SU-DHL-6 (cell line): ENCODE measurements at regions not wholly inside any gene's neighbourhood (a gene's known extent, or its start where the extent isn't known, plus 50 kb on each side); places are given as distances from the start of the nearest gene placed in this dataset.

ENCODE experiments used
- H2AFZ ChIP-seq: fragments of 200-600 bp; sonication (generic); 2 replicates; pipeline ENCODE4 v1.6.1; 2014; ENCODE audit warnings: low read depth, mild to moderate bottlenecking, moderate library complexity, mixed read lengths, antibody characterized with exemption, low read length; ENCODE audit not compliant: severe bottlenecking
- H3F3A ChIP-seq: fragments of 200-600 bp; shearing (Covaris generic); 2 replicates; pipeline ENCODE4 v1.6.0; 2016; ENCODE audit warnings: antibody characterized with exemption, mild to moderate bottlenecking; ENCODE audit not compliant: insufficient read depth
- H3K27ac ChIP-seq: fragments of 200-600 bp; sonication (generic); 2 replicates; pipeline ENCODE4 v1.5.1; 2016; ENCODE audit warnings: low read depth, mild to moderate bottlenecking, low read length, moderate library complexity, mixed read lengths
- H3K27me3 ChIP-seq: fragments of 200-600 bp; sonication (generic), shearing (Covaris generic); 2 replicates; pipeline ENCODE4 v1.6.0; 2014; ENCODE audit warnings: mild to moderate bottlenecking, low read length
- H3K36me3 ChIP-seq: fragments of 200-600 bp; sonication (generic); 2 replicates; pipeline ENCODE4 v1.6.1; 2014; ENCODE audit warnings: mild to moderate bottlenecking, low read length, mixed read lengths
- H3K4me2 ChIP-seq: fragments of 300-600, 200-600 bp; shearing (Covaris generic), sonication (generic); 2 replicates; pipeline ENCODE4 v1.6.0; 2014; ENCODE audit warnings: low read length, low read depth, mild to moderate bottlenecking; ENCODE audit not compliant: poor library complexity, severe bottlenecking
- H3K4me3 ChIP-seq: fragments of 200-600 bp; sonication (generic); 2 replicates; pipeline ENCODE4 v1.5.1; 2014; ENCODE audit warnings: antibody characterized with exemption, low read length, mild to moderate bottlenecking, mixed read lengths; ENCODE audit not compliant: insufficient read depth, poor library complexity, severe bottlenecking
- H3K79me2 ChIP-seq: fragments of 200-600 bp; sonication (generic); 2 replicates; pipeline ENCODE4 v1.6.1; 2014; ENCODE audit warnings: mild to moderate bottlenecking, low read length, moderate library complexity; ENCODE audit not compliant: insufficient read depth
- H3K9ac ChIP-seq: fragments of 200-600 bp; sonication (generic); 2 replicates; pipeline ENCODE4 v1.7.0; 2014; ENCODE audit warnings: mild to moderate bottlenecking, low read length
- H3K9me2 ChIP-seq: fragments of 200-600 bp; sonication (generic); replicated peaks from 2 replicates; pipeline ENCODE4 v1.6.1; 2014; ENCODE audit warnings: low read length; ENCODE audit not compliant: insufficient read depth
- H3K9me3 ChIP-seq: fragments of 200-600 bp; sonication (generic); 2 replicates; pipeline ENCODE4 v1.6.1; 2014; ENCODE audit warnings: low read length, mixed read lengths; ENCODE audit not compliant: insufficient read depth
- H4K20me1 ChIP-seq: fragments of 200-600 bp; sonication (generic); 2 replicates; pipeline ENCODE4 v1.6.1; 2014; ENCODE audit warnings: low read depth, mild to moderate bottlenecking, antibody characterized with exemption, low read length, moderate library complexity, mixed read lengths
- EZH2phosphoT487 ChIP-seq: fragments of 200-600 bp; sonication (generic), shearing (Covaris generic); conservative IDR thresholded peaks from 2 replicates; pipeline ENCODE4 v1.6.1; 2018; ENCODE audit warnings: mild to moderate bottlenecking, antibody characterized with exemption, low read length, moderate library complexity, mixed read lengths
- TF ChIP-seq, protein P1 (sequence below): fragments of 200-600 bp; sonication (generic); IDR thresholded peaks from one replicate; pipeline ENCODE4 v1.5.1; 2017; ENCODE audit warnings: antibody characterized with exemption, mild to moderate bottlenecking, low read length, moderate library complexity; ENCODE audit not compliant: insufficient read depth, poor library complexity, severe bottlenecking

DNA sequence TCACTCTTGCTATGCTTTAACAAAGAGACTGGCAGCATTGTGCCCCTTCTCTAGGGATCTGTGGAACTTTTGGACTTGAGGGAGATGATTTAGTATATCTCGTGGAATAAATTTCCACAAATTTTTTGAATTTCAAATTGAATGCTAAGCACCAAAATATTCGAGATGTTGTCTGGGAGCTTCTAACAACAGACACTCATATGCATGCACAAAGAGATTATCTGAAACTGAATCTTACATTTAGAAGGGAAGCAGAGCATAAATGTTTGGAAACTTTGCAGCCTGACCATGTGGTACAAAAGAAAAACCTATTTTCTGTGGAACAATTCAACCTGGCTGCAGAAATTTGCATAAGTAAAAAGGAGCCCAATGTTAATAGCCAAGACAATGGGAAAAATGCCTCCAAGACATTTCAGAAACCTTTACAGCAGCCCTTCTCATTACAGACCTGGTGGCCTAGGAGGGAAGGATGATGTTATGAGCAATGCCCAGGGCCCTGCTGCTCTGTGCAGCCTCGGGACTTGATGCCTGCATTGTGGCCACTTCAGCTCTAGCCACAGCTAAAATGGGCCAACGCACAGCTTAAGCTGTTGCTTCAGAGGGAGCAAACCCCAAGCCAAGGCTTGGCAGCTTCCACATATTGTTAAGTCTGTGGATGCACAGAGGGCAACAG, 285.8 kb upstream of the FAM174A start:
- Histone ChIP-seq H4K20me1 (no peaks in the 10 kb centered on the region), H3K9me2 (no peaks in the 10 kb centered on the region), H3K9me3 (no peaks in the 10 kb centered on the region), H3F3A (no peaks in the 10 kb centered on the region), H2AFZ (no peak overlapping the region), H3K27ac (no peak overlapping the region), H3K9ac (no peak overlapping the region), H3K36me3 (no peaks in the 10 kb centered on the region), H3K79me2 (no peaks in the 10 kb centered on the region), H3K4me3 (no peak overlapping the region), H3K4me2 (no peak overlapping the region), H3K27me3 (no peaks in the 10 kb centered on the region)
- TF ChIP-seq, protein P1, sequence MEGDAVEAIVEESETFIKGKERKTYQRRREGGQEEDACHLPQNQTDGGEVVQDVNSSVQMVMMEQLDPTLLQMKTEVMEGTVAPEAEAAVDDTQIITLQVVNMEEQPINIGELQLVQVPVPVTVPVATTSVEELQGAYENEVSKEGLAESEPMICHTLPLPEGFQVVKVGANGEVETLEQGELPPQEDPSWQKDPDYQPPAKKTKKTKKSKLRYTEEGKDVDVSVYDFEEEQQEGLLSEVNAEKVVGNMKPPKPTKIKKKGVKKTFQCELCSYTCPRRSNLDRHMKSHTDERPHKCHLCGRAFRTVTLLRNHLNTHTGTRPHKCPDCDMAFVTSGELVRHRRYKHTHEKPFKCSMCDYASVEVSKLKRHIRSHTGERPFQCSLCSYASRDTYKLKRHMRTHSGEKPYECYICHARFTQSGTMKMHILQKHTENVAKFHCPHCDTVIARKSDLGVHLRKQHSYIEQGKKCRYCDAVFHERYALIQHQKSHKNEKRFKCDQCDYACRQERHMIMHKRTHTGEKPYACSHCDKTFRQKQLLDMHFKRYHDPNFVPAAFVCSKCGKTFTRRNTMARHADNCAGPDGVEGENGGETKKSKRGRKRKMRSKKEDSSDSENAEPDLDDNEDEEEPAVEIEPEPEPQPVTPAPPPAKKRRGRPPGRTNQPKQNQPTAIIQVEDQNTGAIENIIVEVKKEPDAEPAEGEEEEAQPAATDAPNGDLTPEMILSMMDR, result no peak
- TF ChIP-seq EZH2phosphoT487, result no peak

DNA sequence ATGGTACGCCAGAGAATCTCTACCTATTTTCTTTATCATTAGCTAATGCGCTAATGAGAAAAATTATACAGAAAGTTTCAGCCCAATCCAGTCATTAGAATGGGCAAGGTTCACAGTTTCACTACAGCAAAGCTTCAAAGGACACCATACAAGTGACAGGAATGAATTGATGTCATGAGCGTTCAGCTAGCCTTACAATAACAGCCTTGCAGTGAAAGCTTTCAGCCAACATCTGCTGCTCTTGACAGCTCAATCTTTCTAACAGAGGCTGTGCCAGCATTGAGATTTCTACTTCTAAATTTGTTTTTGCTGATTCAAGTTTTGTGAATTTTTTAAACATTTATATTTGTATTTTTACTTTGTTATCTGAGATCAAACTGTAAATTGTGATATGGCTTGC, 302.4 kb upstream of the FAM174A start:
- Histone ChIP-seq H3K9me3 (no peaks in the 10 kb centered on the region), H3K27ac (no peak overlapping the region), H3K36me3 (no peaks in the 10 kb centered on the region), H3K79me2 (no peaks in the 10 kb centered on the region), H3K9ac (no peak overlapping the region), H3F3A (no peaks in the 10 kb centered on the region), H2AFZ (no peak overlapping the region), H4K20me1 (no peaks in the 10 kb centered on the region), H3K4me3 (no peak overlapping the region), H3K27me3 (no peaks in the 10 kb centered on the region), H3K4me2 (no peak overlapping the region), H3K9me2 (no peaks in the 10 kb centered on the region)
- TF ChIP-seq, protein P1, result no peak
- TF ChIP-seq EZH2phosphoT487, result no peak

DNA sequence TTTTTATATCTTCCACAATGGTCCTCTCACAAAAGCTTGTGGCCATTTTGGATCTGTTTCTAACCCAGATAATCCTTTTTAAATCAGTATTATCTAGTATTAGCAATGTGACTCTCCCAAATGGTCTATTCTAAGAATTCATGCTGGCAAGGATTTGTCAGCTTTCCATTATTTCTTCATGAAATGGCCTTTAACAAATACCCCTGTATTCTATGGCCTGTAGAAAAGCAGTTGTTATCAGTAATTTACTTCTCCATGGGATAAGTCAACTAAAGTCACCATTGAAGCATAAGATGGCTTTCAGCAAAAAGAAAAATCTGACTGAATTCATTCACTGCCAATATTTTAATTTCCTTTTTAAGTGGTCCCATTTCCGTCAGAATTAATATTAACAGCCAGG, 346.4 kb upstream of the FAM174A start:
- H3K4me2 ChIP-seq, result no peak overlapping the region
- TF ChIP-seq EZH2phosphoT487, result no peak
- TF ChIP-seq, protein P1, result no peak

More for the DNA sequence above, 346.4 kb upstream of the FAM174A start:
- Histone ChIP-seq H3F3A (no peaks in the 10 kb centered on the region), H3K9me3 (no peaks in the 10 kb centered on the region), H3K4me3 (no peak overlapping the region), H4K20me1 (no peaks in the 10 kb centered on the region), H3K9ac (no peak overlapping the region), H3K27me3 (no peaks in the 10 kb centered on the region), H3K27ac (no peak overlapping the region), H3K36me3 (no peaks in the 10 kb centered on the region), H2AFZ (no peak overlapping the region), H3K79me2 (no peaks in the 10 kb centered on the region), H3K9me2 (no peaks in the 10 kb centered on the region)
